RWPE2 (cell line): ENCODE measurements at regions not wholly inside any gene's neighbourhood (a gene's known extent, or its start where the extent isn't known, plus 50 kb on each side); places are given as distances from the start of the nearest gene placed in this dataset.
"Not testable (repeated sequence)": the region's sequence is repeated elsewhere in the genome, so short reads cannot be mapped to it uniquely, and the experiment has no call there.

ENCODE experiments used
- ATAC-seq: fragments of 200-7000 bp; cut with Tn5 transposase; 3 replicates; pipeline ENCODE4 v1.9.1; 2021; ENCODE audit warnings: low read depth
- DNase-seq: peaks from one replicate; pipeline ENCODE4 v3.0.0-alpha.2; 2020; ENCODE audit warnings: low spot score
- H3K27ac ChIP-seq: fragments of 450-650 bp; 2 replicates; pipeline ENCODE4 v1.5.1; 2017; ENCODE audit warnings: mild to moderate bottlenecking; ENCODE audit not compliant: poor library complexity, severe bottlenecking
- H3K27me3 ChIP-seq: fragments of 250-450 bp; sonication (Bioruptor Pico); 2 replicates; pipeline ENCODE4 v1.5.1; 2021; ENCODE audit warnings: mild to moderate bottlenecking, moderate library complexity; ENCODE audit not compliant: insufficient read depth, poor library complexity, severe bottlenecking
- H3K36me3 ChIP-seq: fragments of 250-450 bp; sonication (Bioruptor Pico); 2 replicates; pipeline ENCODE4 v1.5.1; 2020; ENCODE audit warnings: low read depth, mild to moderate bottlenecking, moderate library complexity
- H3K4me1 ChIP-seq: fragments of 250-450 bp; sonication (Bioruptor Pico); 2 replicates; pipeline ENCODE4 v1.5.1; 2021; ENCODE audit warnings: mild to moderate bottlenecking, moderate library complexity; ENCODE audit not compliant: insufficient read depth, poor library complexity, severe bottlenecking
- H3K4me3 ChIP-seq: fragments of 250-450 bp; sonication (Bioruptor Pico); 2 replicates; pipeline ENCODE4 v1.5.1; 2021; ENCODE audit warnings: mild to moderate bottlenecking, moderate library complexity; ENCODE audit not compliant: severe bottlenecking
- H3K9me3 ChIP-seq: fragments of 250-450 bp; sonication (Bioruptor Pico); 2 replicates; pipeline ENCODE4 v1.5.1; 2021; ENCODE audit warnings: mild to moderate bottlenecking, moderate library complexity; ENCODE audit not compliant: severe bottlenecking
- CTCF ChIP-seq: fragments of 450-650 bp; IDR thresholded peaks from one replicate; pipeline ENCODE4 v1.5.1; 2017; ENCODE audit warnings: mild to moderate bottlenecking, moderate library complexity; ENCODE audit not compliant: poor library complexity, severe bottlenecking

GRCh38 chr9:85471791-85472190 is 270.0 kb downstream of the AGTPBP1 start:
- Histone ChIP-seq H3K9me3 (no peaks in the 10 kb centered on the region), H3K4me3 (no peak overlapping the region), H3K4me1 (no peaks in the 10 kb centered on the region), H3K27me3 (peaks cover 14% of the 10 kb centered on the region), H3K36me3 (no peaks in the 10 kb centered on the region), H3K27ac (no peak overlapping the region)
- ATAC-seq, result no peak
- DNase-seq, result no peak
- TF ChIP-seq CTCF, result no peak

- H3K4me3 ChIP-seq, result no peak overlapping the region
- H3K36me3 ChIP-seq, result no peaks in the 10 kb centered on the region
- no peak overlapping the region for H3K27ac ChIP-seq
- TF ChIP-seq CTCF, result no peak
- DNase-seq (no peak), ATAC-seq (no peak)
- no peaks in the 10 kb centered on the region for H3K4me1 ChIP-seq
- peaks cover 14% of the 10 kb centered on the region for H3K27me3 ChIP-seq
- no peaks in the 10 kb centered on the region for H3K9me3 ChIP-seq
Observed at GRCh38 chr9:85469041-85469440, 272.7 kb downstream of the AGTPBP1 start.

- TF ChIP-seq CTCF, result no peak
- H3K27ac ChIP-seq, result no peak overlapping the region
- no peaks in the 10 kb centered on the region for H3K36me3 ChIP-seq
- H3K9me3 ChIP-seq, result no peaks in the 10 kb centered on the region
- DNase-seq (no peak), ATAC-seq (no peak)
- no peaks in the 10 kb centered on the region for H3K4me1 ChIP-seq
- H3K27me3 ChIP-seq, result peaks cover 14% of the 10 kb centered on the region
- H3K4me3 ChIP-seq, result no peak overlapping the region
Observed at GRCh38 chr9:85466834-85467233, 274.9 kb downstream of the AGTPBP1 start.

DNA sequence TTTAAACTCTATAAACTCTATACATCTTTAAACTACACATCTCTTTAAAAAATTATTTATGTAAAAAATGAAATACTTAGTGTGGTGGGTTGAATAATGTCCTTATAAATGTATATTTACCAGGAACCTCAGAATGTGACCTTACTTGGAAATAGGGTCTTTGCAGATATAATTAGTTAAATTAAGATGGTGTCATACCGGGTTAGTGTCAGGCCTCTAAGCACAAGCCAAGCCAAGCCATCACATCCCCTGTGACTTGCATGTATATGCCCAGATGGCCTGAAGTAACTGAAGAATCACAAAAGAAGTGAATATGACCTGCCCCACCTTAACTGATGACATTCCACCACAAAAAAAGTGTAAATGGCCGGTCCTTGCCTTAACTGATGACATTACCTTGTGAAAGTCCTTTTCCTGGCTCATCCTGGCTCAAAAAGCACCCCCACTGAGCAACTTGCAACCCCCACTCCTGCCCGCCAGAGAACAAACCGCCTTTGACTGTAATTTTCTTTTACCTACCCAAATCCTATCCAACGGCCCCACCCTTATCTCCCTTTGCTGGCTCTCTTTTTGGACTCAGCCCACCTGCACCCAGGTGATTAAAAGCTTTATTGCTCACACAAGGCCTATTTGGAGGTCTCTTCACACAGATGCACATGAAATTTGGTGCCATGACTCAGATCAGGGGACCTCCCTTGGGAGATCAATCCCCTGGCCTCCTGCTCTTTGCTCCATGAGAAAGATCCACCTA is 283.5 kb downstream of the AGTPBP1 start:
- ATAC-seq, H3K9me3 ChIP-seq, H3K4me3 ChIP-seq, H3K4me1 ChIP-seq, H3K27me3 ChIP-seq, H3K36me3 ChIP-seq, H3K27ac ChIP-seq, DNase-seq: not testable (repeated sequence)

- H3K4me1 ChIP-seq, result no peaks in the 10 kb centered on the region
- no peak for DNase-seq
- no peak overlapping the region for H3K4me3 ChIP-seq
- no peak for ATAC-seq
- no peaks in the 10 kb centered on the region for H3K27me3 ChIP-seq
- H3K36me3 ChIP-seq, result no peaks in the 10 kb centered on the region
- no peaks in the 10 kb centered on the region for H3K9me3 ChIP-seq
- no peak overlapping the region for H3K27ac ChIP-seq
- TF ChIP-seq CTCF, result no peak
Observed at GRCh38 chr9:85453850-85454249, 287.9 kb downstream of the AGTPBP1 start.
